ENCODE measurements at regions not wholly inside any gene's neighbourhood (a gene's known extent, or its start where the extent isn't known, plus 50 kb on each side); places are given as distances from the start of the nearest gene placed in this dataset.

DNA sequence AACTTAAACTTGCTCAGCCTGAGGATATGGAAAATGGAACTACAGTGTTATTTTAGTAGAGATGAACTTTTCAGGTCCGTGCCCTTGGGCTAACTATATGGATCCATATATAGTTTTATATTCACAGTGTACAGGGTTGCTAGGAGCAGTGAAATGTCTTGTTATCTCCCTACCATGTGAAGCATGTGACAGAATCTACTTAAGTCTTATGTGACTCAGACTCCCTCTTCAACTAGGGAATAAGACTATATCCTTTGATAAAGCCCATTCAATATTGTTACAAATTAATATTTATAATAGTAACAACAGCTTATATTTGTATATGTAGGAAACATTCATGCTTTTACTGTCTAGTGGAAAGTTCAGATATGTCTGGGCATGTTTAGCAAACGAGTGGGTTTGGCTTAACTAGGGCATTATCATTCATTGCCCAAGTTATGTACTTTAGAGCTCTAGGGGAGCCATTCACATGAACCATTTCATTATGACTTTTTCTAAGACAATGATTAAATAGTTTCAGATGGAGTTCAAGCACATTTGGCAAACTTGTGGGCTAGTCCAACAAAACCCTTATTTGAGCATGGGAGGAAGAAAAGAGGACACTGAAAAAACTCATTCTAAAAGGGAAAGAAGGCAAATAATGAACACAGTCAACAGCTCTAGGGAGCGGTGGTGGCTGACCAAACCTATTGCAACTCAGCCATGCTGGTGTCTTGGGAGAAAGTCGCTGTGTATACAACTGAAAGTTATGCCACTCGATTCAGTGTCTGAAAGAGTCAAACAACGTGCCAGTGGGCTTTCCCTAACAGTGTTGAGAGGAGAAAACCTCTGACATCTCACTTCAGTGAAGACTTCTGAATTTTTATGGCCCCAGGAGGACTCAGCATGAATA is 305.9 kb upstream of the G2E3 start:
- TF ChIP-seq, protein P1, sequence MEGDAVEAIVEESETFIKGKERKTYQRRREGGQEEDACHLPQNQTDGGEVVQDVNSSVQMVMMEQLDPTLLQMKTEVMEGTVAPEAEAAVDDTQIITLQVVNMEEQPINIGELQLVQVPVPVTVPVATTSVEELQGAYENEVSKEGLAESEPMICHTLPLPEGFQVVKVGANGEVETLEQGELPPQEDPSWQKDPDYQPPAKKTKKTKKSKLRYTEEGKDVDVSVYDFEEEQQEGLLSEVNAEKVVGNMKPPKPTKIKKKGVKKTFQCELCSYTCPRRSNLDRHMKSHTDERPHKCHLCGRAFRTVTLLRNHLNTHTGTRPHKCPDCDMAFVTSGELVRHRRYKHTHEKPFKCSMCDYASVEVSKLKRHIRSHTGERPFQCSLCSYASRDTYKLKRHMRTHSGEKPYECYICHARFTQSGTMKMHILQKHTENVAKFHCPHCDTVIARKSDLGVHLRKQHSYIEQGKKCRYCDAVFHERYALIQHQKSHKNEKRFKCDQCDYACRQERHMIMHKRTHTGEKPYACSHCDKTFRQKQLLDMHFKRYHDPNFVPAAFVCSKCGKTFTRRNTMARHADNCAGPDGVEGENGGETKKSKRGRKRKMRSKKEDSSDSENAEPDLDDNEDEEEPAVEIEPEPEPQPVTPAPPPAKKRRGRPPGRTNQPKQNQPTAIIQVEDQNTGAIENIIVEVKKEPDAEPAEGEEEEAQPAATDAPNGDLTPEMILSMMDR (IDR thresholded peaks at IDR 0.05): no peak
- no peak for TF ChIP-seq ZFX (IDR thresholded peaks at IDR 0.05; ENCODE audit: borderline replicate concordance)
